ENCODE measurements at regions not wholly inside any gene's neighbourhood (a gene's known extent, or its start where the extent isn't known, plus 50 kb on each side); places are given as distances from the start of the nearest gene placed in this dataset.

DNA sequence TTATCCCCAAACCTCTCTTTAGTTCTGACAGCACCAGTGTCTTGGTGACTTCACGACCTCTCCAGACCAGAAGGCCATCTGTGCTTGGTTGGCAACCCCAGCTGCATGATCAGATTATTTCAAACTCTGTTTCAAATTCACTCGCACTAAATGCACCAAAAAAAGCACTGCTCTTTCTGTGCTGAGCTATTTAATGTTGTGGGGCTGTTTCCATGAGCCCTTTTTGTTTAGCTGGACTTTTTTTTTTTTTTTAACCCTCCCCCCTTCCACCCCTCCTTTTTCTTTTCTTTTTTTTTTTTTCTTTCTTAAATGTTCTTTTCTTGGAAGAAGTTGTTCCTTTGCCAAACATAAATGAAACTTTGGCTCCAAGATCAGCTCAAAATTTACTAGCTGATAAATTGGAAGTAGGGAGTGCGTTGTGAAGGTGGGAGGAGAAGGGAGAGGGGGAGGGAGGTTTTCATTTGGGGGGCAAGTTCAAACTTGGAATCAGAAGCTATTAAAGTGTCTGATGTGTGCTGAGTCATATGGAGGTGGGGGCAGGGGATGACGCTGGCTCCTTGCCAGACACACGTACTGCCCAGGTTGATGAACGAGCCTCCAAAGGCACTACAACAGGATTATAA lies 543.0 kb upstream of the TNP1 start:
- no peak for DNase-seq

DNA sequence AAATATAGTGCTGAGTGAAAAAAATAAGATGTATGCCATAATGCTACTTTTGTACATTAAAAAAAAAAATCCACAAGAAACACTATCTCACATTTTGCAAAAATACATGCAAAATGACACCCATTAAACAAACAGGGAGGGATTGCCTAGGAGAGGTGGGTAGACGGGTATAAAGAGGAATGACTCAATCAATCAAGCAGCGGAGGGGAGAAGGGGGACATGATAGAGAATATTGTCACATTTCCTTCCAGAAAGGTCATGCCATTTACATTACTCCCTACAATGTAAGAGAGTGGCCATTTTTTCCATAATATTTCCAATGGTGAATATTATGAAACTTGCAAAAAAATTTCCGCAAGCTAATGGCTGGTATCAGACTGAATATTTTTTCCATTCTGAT lies 542.3 kb upstream of the TNP1 start:
- DNase-seq: no peak

DNA sequence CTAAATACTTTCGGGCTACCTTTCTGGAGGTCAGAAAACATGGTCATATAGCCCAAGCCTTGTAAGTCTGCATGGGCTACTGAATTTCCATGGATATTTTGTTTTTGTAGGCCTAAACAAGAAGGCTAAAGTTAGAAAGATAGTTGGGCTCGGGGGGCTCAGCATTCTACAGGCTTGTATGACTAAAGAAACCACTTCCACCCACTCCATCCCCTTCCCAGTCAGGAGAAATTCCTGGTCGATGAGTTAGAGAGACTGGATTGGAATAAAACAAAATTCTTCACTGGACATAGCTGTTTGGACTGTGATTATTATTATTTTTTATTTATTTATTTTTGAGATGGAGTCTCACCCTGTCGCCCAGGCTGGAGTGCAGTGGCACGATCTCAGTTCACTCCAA lies 539.4 kb upstream of the TNP1 start:
- DNase-seq: no peak

DNA sequence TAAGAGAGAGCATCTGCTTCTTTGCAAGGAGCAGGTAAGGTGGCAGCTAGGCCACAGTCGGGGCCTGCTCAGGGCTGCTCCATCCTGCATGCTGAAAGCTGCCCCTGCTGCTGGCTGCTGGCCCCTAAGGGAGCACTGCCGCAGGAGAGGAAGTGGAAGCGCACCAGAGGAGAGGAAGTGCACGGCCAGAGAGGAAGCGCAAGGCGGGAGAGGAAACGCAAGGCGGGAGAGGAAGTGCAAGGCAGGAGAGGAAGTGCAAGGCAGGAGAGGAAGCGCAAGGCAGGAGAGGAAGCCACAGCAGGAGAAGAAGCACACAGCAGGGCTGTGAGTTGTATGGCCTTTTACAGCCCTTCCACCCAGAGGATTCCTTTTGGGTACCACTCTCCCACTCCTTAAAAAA lies 539.0 kb upstream of the TNP1 start:
- no peak for DNase-seq

DNA sequence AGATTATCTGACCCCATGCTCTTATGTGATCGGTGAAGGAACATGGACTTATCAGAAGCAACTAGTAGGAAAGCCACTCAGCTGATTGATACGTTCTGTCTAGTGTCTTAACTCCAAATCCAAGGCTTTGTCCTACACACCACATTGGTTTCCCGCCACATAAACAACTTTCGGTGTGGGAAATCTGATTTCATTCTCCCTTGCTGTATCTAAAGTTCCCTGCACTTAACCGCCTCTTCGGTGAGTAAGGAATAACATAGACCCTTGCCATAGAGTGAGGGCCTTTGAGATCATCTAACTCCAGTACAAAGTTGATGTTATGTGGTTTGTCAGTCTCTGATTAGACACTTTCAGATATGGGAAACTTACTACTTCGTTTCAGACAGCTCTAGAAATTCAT lies 538.2 kb upstream of the TNP1 start:
- DNase-seq: no peak

DNA sequence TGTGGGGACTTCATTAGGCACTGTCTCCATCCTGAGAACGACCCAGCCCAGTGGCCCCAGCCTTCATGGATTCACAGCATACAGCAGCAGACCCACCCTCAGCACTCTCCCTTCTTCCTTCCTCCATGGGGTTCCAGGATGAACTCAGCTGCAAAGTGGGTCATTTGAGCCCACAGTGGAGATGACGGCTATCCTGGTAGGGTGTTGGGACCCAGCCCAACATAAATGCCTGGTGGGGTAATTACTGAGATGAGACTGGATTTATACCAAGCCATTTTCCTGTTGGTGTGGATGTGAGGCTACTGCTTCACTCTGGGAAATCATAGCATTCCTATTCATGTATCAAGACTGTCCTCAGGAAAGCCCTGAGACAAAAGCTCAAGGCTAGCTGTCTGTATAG lies 536.7 kb upstream of the TNP1 start:
- no peak for DNase-seq

DNA sequence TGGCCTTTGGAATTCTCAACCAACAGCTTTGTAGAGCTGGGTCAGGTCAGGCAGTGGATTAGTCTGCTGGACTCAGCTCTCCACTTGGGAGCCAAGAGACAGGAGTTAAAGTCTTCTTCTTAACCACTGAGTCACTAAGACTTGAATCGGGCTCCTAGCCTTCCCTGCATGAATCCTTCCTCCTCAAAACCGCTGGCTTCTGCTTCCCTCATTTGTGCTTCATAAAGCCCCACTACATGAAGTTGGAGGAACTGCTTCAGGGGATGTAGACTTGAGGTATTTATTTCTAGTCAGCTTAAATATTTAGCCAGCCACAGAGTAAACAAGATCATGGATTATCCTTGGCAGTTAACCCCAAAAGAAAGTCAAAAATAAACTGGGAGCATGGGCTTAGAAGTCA lies 536.3 kb upstream of the TNP1 start:
- no peak for DNase-seq

DNA sequence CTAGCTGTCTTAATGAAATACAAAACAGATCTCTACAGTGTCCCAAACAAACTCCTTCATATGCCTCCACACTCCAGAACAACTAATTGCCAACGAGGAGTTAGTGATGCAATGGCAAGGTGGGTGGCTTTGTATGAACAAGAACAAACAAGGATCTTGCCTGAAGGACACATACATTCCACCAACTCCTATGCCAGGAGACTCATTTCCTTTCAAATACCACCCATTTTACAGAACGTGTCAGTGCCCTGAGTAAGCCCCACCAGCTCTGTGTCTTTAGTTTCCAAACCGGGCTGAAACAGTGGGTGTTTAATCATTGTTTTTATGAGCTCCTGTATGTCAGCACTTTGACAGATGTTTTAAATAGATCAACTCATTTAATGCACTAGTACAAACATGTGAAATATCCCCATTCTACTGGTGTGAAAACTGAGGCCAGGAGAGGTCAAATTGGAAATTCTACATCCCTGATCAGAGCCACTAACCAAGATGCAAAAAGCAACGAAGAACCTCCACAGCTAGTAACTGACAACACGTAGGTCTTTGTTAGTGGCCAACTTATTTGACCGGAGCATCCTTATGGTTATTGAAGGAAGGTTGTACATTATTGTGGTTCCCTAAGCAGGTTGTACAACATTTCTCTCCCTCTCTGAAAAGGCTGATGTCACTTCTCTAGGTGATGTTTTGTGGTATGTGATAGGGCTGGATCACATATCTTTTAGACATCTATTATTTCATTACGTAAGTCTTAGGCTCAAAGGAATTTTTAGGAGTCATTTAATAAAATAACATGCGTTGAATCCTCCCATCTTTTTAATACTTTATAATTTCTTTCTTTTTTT lies 534.9 kb upstream of the TNP1 start:
- no peak for DNase-seq

DNA sequence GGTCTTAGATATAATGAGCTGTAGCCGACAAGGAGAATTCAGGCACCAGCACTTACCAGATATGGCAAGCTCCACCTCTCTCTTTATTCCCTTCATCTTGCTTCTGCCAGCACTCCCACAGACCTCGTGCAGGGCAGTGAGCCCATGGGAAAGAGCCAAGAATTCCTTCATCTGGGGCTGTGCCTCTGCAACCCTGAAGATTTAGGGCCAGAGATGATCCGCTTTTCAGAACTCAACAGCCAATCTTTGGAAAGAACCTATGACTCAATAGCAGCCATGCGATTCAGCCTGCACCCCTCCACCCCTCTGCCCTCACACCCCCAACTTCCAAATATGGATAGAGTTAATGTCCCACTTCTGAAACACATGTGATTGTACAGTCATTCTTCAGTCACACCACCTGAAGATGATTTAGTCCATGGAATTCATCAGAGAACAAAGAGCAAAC lies 533.7 kb upstream of the TNP1 start:
- peak; percentile 34 for DNase-seq

DNA sequence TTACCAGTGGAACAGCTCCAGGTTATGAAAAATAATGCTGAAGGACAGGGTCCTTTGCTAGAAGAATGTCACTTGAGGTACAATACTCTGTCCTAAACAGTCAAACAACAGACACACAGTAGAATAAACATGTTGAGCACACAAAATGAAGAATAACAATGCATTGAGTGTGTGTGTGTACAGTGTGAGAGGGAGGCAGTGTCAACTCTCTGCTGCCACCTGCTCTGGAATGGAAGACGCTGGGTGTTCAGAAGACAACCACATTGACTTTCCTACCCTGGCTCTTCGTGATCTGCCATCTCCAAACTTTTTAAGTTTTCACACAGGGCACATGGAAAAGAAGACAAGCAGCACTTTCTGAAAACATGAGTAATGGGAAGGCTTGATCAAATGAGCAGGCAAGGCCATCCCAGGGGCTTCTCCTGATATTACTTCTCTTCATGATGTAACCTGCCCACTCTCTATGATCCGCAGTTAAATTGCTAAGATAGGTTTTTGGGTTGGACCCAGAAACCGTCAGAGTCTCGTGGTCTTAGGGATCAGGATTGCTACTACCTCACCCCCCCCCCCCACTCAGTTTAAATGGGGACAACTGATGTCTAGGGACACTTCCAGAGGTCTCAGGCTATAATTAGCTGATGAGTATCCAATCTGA lies 533.2 kb upstream of the TNP1 start:
- DNase-seq: no peak

DNA sequence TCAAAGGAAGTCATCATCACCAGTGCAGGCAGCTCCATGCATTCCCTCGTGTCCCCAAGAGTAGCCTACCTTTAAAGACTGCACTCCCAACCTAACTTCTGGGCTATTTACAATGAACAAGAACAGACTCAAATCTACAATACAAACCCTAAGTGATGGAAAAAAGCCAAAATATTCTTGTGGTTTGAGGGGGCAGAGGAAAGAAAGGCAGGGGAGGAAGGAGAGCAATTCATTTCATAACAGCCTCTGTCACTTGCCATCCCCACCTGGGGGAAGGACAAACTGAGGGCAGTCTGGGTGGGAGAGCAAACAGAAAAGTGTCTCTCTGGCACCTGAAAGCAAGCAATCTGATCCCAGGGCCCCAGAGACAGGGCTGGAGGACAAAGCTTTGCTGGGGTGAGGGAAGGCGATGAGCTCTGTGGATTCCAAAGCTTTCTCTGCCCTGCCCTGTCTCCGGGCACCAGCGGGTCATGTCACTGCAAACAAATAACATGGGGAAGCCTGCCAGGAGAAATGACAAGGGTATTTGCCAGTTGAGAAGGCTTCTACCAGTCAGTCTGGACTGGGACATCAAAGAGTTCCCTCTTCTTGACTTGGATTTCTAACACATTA lies 528.0 kb upstream of the TNP1 start:
- DNase-seq: no peak

DNA sequence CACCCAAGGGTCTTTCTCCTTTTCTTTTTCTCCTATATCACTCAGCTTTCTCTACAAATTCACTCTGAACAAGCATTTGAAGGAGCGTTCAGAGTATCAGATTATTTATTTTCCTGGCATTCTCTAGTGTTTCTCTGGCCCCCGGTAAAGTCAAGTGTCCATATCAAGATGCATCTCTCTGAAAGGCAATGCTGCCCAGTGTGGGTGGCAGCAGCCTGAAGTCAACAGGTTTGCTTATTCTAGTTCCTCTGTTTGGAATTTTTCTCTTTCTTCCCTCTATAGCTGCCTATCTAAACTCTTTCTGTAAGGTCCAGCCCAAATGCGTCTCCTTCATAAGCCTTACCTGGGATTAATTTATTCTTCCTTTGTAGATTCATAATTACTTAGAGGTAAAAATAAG lies 526.2 kb upstream of the TNP1 start:
- no peak for DNase-seq

DNA sequence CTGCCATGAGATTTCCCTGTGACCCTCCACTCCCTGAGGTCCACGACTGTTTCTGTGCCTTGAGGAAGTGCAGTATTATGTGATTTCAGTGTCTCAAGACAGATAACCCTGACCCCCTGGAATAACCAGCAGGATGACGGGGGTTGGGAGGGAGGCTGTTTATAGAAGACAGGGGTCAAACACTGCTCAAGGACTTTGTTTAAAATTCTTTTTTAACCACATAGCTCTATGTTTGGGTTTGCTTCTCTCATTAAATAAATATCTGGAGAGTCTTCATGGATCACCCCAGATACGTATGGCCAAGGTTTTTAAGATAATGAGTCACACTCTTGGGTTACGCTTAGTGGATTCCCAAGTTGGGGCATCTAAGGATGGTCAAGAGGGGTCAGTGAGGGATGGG lies 523.8 kb upstream of the TNP1 start:
- no peak for DNase-seq

DNA sequence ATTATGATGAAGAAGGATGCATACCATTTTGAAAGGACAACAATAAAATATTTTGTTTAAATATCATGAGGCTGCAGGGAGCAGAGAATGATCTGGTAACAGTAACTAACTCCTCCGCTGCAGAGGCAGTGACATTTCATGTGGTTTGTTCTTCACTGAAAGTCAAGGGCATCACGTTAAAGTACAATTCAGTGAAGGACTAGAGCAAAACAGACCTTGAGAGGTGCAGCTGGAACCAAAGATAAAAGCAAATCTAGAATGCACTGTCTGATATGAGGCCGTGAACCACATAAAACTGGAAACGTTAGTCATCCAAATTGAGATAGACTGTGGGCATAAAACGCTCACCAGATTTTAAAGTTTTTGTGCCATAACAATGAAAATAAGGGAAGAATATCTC lies 522.9 kb upstream of the TNP1 start:
- no peak for DNase-seq

DNA sequence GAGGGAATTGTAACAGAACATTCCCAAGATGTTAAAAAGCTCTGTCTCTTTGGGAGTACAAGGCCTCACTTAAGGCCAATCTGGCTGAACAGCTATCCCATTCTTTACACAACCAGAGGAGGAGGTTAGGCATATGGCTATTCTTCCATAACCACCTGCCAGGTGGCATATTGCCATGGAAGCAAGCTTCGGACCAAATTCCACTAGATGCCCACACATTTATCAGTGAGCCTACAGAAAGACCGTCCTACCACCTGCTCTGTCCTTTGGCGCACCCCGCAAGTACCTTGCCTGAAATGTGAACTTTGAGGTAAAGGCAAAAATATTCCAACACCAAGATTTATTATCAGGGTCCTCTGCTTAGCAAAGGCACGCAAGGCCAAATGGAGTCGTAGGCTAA lies 519.9 kb upstream of the TNP1 start:
- no peak for DNase-seq

DNA sequence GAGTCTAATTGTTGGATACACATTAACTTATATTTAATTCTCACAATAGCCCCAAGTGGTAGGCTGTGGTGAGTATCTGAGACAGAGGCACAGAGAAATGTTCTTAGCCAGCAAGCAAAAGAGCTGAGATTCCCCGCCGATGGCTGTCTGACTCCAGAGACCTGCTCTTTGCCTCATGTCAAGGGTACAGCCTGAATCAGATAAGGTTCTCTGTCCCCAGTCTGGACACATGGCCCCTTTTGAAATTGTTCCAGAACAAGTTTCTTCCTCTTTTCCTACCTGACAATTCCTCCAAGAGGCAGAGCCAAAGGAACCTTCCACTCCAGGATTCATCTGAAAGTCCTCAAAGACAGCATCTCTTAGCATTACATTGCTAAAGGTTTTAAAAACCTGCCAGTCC lies 512.9 kb upstream of the TNP1 start:
- no peak for DNase-seq

DNA sequence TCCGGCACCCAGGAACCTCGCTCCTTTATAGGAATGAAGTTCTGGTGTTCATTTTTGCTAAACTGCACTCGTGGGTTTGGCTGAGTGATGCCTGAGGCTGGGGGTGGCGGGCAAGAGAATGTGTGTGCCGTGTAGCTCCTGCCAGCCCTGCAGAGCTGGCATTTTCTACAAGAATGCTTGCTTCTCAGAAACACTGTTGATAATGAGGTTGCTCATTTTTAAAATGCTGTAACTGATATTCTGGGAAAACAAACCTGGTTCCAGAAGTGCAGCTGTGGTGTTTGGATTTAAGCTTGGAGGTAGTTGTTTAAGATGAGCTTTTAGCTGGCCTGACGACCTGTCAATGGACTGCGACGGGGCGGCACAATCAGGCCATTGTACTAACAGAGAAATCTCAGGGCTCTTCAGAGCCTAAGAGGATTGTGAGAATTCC lies 511.9 kb upstream of the TNP1 start:
- no peak for DNase-seq

DNA sequence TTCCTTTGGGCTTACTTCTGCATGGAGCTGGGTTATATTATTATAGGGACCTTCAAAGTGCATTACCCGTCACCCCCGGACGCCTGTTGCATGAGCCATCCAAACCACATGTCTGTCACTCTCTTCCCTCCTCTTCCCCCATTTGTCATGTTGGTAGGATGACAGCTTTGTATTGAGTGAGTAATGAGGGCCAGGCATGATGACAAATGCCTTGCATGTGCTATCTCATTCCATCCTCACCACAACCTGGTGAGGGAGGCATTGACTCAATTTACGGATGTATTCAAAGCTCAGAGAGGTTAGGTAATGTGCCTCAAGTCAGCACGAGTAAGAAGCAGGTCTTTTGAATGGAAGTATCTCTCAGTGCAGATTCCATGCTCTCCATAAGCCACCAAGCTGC lies 510.5 kb upstream of the TNP1 start:
- DNase-seq: peak; percentile 49

DNA sequence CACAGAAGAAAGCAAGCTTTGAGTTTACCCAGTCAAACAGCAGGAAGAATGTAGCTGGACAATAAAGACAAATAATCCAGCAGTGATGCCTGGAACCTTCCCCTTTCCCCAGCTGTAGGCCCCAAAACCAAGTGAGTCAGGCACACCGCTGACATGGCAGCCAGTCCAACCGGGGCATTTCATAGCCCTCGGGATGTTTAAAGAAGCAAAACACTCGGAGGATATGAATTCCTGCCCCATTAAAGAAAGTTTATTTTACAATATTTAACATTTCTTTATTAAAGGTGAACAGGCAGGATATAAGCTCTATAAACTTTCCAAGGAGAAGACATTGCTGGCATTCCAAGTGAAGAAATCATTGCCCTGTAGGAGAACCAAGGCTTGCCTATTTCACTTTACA lies 507.6 kb upstream of the TNP1 start:
- DNase-seq: peak; percentile 16

DNA sequence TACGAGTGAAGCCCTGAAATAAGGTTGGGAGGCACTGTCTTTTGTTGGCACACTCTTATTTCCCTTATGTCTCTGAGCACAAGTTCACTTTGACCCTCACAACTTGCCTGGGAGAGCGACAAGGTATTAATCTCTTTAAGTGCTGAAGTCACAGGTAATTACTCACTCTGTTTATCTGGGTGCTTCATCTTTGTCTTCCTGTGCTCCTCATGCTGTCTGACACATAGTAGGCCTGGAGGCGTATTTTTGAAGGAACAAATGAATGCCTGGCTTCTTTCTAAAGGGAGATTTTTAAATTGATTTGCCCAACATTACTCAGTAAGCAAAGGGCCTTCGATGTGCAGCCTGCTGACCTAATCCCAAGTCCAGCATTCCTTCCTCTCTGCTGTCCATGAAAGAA lies 507.1 kb upstream of the TNP1 start:
- DNase-seq: no peak

DNA sequence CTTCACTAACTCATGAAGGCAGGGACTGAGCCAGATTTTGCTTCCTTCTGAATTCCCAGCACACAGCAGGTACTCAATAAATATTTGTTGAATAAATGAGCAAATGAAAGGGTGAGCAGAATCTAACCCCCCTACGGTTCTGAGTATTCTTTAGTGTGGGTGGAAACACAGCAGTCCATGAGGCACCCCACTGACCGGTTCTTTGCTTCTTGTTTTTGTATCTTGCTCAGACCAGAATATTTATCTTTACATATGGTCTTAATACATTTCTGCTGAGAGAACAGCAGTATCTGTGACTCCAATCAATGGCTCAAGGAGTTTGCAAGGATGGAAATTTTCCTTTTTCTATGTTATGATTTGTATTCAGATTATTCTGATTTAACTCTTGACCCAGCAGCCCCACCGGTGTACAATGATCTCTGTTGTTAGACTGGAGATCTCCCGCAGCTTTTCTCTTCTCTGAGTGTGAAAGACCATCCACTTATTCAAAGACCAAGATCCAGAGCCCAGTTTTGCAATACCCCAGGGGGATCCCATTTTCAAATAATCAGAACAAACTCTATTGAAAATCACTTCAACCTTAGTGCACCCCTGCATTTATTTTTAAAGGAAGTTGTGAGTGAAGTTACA lies 506.5 kb upstream of the TNP1 start:
- DNase-seq: no peak

DNA sequence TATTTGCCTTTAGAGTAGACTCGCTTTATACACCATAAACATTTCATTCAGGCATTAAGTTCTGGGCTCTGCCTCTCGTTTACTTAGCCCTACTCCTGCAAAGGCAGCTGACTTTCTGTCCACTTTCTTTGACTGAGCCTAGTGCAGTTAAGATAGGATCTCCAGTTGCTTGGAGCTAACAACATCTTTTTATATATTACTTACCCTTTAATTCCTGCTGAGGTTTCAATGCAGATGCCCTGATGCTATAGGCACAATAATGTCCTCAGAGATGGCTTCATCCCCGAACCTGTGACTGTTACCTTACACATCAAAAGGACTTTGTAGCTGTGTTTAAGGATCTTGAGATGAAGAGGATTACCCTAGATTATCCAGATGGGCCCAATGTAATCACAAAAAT lies 505.8 kb upstream of the TNP1 start:
- no peak for DNase-seq

DNA sequence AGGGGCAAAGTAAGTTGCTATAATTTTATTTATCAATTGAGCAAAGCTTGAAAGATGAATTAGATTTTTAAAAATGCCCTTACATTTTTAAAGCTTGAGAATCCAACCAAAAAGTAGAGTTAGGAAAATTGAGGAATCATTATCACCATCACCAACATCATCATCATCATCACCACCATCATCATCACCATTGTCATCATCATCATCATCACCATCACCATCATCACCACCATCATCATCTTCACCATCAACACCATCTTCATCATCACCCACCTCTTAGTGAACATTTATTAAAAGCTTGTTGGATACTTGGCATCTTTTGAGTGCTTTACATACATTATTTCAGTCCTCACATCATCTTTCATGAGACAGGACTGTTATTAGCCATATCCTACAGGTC lies 504.4 kb upstream of the TNP1 start:
- no peak for DNase-seq
